ENCODE measurements at regions not wholly inside any gene's neighbourhood (a gene's known extent, or its start where the extent isn't known, plus 50 kb on each side); places are given as distances from the start of the nearest gene placed in this dataset.

GRCh38 chr12:12004524-12004923 is 66.2 kb upstream of the BCL2L14 start:
- POLR2A ChIA-PET: no interaction called here
- H3K27me3 ChIP-seq (ENCODE audit: control insufficient read depth, insufficient read depth, low read length): peaks cover 8% of the 10 kb centered on the region
- no peak overlapping the region for H3K27ac ChIP-seq (ENCODE audit: low read depth, low read length)
- H3K9me3 ChIP-seq (ENCODE audit: control insufficient read depth, insufficient read depth, low read length): no peaks in the 10 kb centered on the region
- DNase-seq (ENCODE audit: low read depth, low spot score): no peak
- no peak for TF ChIP-seq CTCF (IDR thresholded peaks at IDR 0.05; ENCODE audit: low read depth, low read length)
- CTCF ChIA-PET: no interaction called here
- H3K4me3 ChIP-seq (ENCODE audit: low read depth, low read length): no peak overlapping the region

- H3K27me3 ChIP-seq (ENCODE audit: control insufficient read depth, insufficient read depth, low read length): peaks cover 8% of the 10 kb centered on the region
- POLR2A ChIA-PET: no interaction called here
- CTCF ChIA-PET: interaction anchor here (0.6 to 1.1 kb wide), 2 partner anchors 27 to 86 kb away, joined by 3 read pairs; no protein-coding TSS in a partner anchor
- DNase-seq (ENCODE audit: low read depth, low spot score): no peak
- no peaks in the 10 kb centered on the region for H3K9me3 ChIP-seq (ENCODE audit: control insufficient read depth, insufficient read depth, low read length)
- H3K4me3 ChIP-seq (ENCODE audit: low read depth, low read length): no peak overlapping the region
- no peak overlapping the region for H3K27ac ChIP-seq (ENCODE audit: low read depth, low read length)
- TF ChIP-seq CTCF (IDR thresholded peaks at IDR 0.05; ENCODE audit: low read depth, low read length): no peak
Measured at GRCh38 chr12:12007001-12007712, 63.6 kb upstream of the BCL2L14 start.

GRCh38 chr12:12007713-12008231 is 63.0 kb upstream of the BCL2L14 start:
- DNase-seq (ENCODE audit: low read depth, low spot score): no peak
- POLR2A ChIA-PET: no interaction called here
- no peak for TF ChIP-seq CTCF (IDR thresholded peaks at IDR 0.05; ENCODE audit: low read depth, low read length)
- Histone ChIP-seq H3K9me3 (ENCODE audit: control insufficient read depth, insufficient read depth, low read length) (no peaks in the 10 kb centered on the region), H3K27me3 (ENCODE audit: control insufficient read depth, insufficient read depth, low read length) (peaks cover 6% of the 10 kb centered on the region), H3K4me3 (ENCODE audit: low read depth, low read length) (no peak overlapping the region), H3K27ac (ENCODE audit: low read depth, low read length) (no peak overlapping the region)
- CTCF ChIA-PET: interaction anchor here (1.1 kb wide), 1 partner anchor 26 kb away, joined by 3 read pairs; no protein-coding TSS in a partner anchor

GRCh38 chr12:12008232-12008850 is 62.4 kb upstream of the BCL2L14 start:
- ChIA-PET CTCF (interaction anchor here (1.1 kb wide), 1 partner anchor 26 kb away, joined by 3 read pairs; no protein-coding TSS in a partner anchor), POLR2A (no interaction called here)
- Histone ChIP-seq H3K9me3 (ENCODE audit: control insufficient read depth, insufficient read depth, low read length) (no peaks in the 10 kb centered on the region), H3K27me3 (ENCODE audit: control insufficient read depth, insufficient read depth, low read length) (peaks cover under 1% of the 10 kb centered on the region), H3K27ac (ENCODE audit: low read depth, low read length) (no peak overlapping the region), H3K4me3 (ENCODE audit: low read depth, low read length) (no peak overlapping the region)
- no peak for DNase-seq (ENCODE audit: low read depth, low spot score)
- peak; percentile 24 for TF ChIP-seq CTCF (IDR thresholded peaks at IDR 0.05; ENCODE audit: low read depth, low read length)
